Amniotic epithelial cell (primary cell): ENCODE measurements at regions not wholly inside any gene's neighbourhood (a gene's known extent, or its start where the extent isn't known, plus 50 kb on each side); places are given as distances from the start of the nearest gene placed in this dataset.

Experiments
- DNase-seq: peaks from one replicate; pipeline ENCODE4 v3.0.0-alpha.2; 2010; ENCODE audit warnings: low read depth

GRCh38 chr16:35258381-35258780 lies 1799.0 kb downstream of the TP53TG3F start:
- DNase-seq: no peak

- no peak for DNase-seq
These were observed 1836.4 kb downstream of the TP53TG3F start for GRCh38 chr16:35295856-35296255.

- DNase-seq: no peak
These were observed 1837.7 kb downstream of the TP53TG3F start for GRCh38 chr16:35296962-35297653.

- no peak for DNase-seq
These were observed 1839.2 kb downstream of the TP53TG3F start for GRCh38 chr16:35298460-35299243.

- DNase-seq: no peak
These were observed 1843.4 kb downstream of the TP53TG3F start for GRCh38 chr16:35302859-35303258.

DNA sequence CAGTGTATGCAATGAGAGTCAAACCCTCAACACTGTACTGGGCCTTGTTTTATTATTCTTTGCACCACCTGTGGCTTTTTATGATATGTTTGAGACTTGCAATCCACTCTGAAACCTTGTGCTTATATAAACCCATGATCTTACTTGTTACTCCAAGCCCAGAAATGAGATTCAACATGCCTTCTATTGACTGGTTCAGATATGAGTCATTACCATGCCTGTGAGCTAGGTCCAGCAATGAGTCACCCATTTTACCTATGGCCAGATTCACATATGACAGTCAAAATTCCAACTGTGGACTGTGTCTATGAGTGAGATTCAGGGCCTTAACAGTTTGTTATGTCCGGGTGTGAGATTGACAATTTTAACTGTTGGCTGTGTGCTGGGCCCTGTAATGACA lies 1846.1 kb downstream of the TP53TG3F start:
- no peak for DNase-seq

DNA sequence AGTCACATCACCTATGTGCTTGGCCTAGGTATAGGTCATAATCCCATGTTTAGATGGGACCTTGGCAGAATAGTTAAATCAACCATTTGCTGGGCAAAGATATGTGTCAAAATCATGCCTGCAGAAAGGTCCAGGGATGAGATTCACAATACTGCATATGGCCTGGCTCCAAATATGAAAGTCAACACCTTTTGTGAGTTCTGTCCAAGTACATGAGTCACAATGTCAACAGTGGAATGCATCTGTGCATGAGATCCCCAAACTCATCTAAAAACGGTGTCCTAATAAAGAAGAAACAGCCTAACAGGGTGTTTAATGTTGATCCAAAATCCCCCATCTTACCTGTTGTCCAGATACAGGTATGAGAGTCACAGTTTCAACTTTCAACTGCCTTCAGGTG lies 1847.5 kb downstream of the TP53TG3F start:
- DNase-seq: no peak

- DNase-seq: no peak
These were observed 1849.3 kb downstream of the TP53TG3F start for GRCh38 chr16:35308674-35309073.

- DNase-seq: no peak
These were observed 1851.6 kb downstream of the TP53TG3F start for GRCh38 chr16:35310999-35311398.

- no peak for DNase-seq
These were observed 1852.1 kb downstream of the TP53TG3F start for GRCh38 chr16:35311475-35311874.

DNA sequence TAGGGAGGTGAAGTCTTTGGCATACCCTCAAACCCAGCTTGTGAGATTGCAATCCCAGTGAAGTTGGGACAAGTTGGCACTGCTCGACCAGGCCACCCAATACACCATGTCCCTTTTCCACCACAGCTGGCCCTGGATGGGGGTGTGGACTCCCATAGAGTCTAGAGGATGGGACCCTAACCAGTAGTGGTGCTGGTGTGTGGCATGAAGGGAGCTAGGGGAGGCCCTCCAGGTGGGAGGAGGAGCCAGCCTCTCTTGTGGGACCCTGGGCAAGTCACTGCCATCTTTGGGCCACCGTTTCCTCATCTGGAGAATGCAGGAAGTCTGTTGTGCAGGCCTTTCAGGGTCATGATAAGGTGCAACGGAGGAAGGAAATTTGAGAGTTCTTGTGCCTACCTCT lies 1854.9 kb downstream of the TP53TG3F start:
- no peak for DNase-seq

GRCh38 chr16:35319536-35320192 lies 1860.3 kb downstream of the TP53TG3F start:
- DNase-seq: no peak

- DNase-seq: no peak
These were observed 1866.5 kb downstream of the TP53TG3F start for GRCh38 chr16:35325936-35326335.

DNA sequence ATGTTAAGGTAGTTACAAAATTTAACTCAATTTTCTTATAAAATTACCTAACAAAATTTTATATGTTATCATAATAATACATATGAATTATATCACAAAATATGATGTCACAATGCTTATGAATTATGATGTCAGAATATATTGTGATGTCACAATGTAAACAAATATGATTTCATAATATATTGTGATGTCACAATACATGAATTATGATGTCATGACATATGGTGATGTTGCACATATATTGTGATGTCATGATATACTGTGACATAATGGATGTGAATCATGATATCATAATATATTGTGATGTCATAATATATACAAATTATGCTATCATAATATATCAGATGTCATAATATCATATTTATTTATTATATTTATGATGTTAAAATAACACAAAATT lies 1879.9 kb downstream of the TP53TG3F start:
- peak; percentile 0 for DNase-seq

DNA sequence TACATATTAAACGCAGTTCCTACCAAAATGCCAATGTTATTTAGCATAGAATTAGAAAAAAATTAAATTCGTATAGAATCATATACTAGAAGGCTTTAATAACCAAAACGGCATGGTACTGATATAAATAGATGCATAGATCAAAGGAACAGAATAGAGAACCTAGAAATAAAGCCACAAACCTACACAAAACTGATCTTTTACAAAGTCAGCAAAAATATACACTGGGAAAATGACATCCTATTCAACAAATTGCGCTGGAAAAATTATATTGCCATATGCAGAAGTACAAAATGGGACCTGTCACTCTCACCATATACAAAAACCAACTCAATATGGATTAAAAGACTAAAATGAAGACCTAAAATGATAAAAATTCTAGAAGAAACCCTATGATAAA lies 1882.6 kb downstream of the TP53TG3F start:
- DNase-seq: no peak

DNA sequence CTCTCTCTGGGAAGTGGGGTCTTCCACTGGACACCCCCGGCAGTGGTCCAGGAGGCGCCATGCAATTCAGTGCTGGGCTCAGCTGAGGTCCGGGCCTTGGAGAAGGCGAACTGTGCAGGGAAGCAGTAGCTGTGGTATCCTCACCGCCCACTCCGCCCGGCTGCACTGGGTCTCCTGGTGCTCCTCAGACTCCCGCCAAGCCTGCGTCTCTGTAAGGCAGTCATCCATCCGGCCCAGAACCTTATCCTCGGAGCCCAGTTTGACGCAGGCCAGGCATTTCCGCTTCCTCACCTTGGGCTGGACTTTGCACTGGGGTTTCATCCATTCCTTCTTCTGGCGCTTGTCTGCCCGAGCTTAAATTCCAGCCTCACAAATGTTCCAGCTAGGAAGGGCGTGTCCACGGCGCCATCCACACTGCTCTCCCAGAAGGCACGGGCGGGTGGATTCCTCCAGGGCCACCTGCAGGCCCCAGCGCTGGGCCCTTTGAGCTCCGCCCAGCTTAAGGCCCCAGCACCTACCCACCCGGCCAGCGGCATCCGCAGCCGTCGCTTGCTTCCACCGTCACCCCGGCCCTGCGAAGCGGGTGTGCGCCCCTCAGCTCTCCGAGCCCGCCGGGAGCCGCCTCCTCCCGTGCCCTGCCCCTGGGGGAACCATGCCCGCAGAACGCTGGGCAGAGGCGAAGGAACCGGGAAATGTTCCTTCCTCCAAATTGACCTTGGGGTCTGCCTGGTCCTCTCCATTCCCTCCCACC lies 1884.8 kb downstream of the TP53TG3F start:
- no peak for DNase-seq

- DNase-seq: no peak
These were observed 1893.0 kb downstream of the TP53TG3F start for GRCh38 chr16:35352431-35352830.

DNA sequence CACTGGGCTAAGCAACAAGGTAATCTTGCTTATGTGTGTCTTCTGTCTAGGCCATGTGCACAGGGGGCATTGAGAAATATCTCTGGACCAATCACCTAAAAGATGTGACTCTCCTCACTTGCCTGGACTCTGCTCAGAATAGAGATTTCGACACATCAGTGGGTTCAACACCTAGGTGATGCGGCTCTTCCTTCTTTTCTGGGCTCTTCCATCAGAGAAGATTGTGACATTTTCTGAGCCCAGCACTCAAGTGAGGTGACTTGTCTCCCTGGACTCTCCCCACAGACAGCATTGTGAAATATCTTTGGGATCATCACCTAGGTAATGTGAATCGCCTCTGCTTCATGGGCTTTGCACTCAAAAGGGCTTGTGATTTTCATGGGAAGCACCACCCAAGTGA lies 1904.1 kb downstream of the TP53TG3F start:
- no peak for DNase-seq

GRCh38 chr16:35364263-35364662 lies 1904.9 kb downstream of the TP53TG3F start:
- no peak for DNase-seq

- DNase-seq: no peak
These were observed 1906.3 kb downstream of the TP53TG3F start for GRCh38 chr16:35365675-35366074.

- no peak for DNase-seq
These were observed 1911.2 kb downstream of the TP53TG3F start for GRCh38 chr16:35370617-35371016.

DNA sequence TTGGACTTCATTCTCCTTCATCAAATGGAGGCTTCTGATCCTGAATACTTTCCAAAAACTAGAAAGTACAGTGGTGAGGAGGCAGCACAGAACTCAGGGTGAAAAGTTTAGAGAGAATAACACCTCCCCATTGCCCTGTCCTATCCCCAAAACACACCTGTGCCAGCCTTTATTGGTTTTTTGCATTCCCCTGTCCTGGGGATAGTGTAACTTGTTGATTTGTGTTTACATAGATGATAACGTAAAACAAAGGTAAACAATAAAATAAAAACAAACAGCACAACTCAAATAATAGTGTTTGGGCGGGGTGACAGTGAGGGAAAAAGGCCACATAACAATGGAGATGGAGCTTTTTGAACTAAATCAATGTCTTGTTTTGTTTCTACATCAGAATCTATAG lies 1917.7 kb downstream of the TP53TG3F start:
- DNase-seq: no peak
